Endodermal cell (in vitro differentiated cells): ENCODE measurements at regions not wholly inside any gene's neighbourhood (a gene's known extent, or its start where the extent isn't known, plus 50 kb on each side); places are given as distances from the start of the nearest gene placed in this dataset.

ENCODE experiments used
- DNase-seq: peaks from one replicate; pipeline ENCODE4 v3.0.0-alpha.2; 2017
- H3K27ac ChIP-seq: 2 replicates; pipeline ENCODE4 v1.5.1; 2013; ENCODE audit warnings: mild to moderate bottlenecking, low read depth, low read length, moderate library complexity
- H3K27me3 ChIP-seq: 2 replicates; pipeline ENCODE4 v1.6.1; 2013; ENCODE audit warnings: mild to moderate bottlenecking, low read length, moderate library complexity; ENCODE audit not compliant: insufficient read depth, control insufficient read depth, poor library complexity, severe bottlenecking
- H3K36me3 ChIP-seq: 2 replicates; pipeline ENCODE4 v1.7.0; 2013; ENCODE audit warnings: mild to moderate bottlenecking, low read length, moderate library complexity; ENCODE audit not compliant: control insufficient read depth, insufficient read depth
- H3K4me1 ChIP-seq: one replicate; pipeline ENCODE4 v1.7.0; 2013; ENCODE audit warnings: low read length; ENCODE audit not compliant: control insufficient read depth, insufficient read depth
- H3K4me3 ChIP-seq: 2 replicates; pipeline ENCODE4 v1.5.1; 2013; ENCODE audit warnings: mild to moderate bottlenecking, low read length, moderate library complexity
- H3K9ac ChIP-seq: 2 replicates; pipeline ENCODE4 v1.6.1; 2013; ENCODE audit warnings: mild to moderate bottlenecking, low read length, moderate library complexity; ENCODE audit not compliant: poor library complexity, severe bottlenecking; ENCODE audit errors: extremely low read depth
- H3K9me3 ChIP-seq: 2 replicates; pipeline ENCODE4 v1.6.1; 2013; ENCODE audit warnings: mild to moderate bottlenecking, low read length, moderate library complexity; ENCODE audit not compliant: control insufficient read depth
- H3K27ac Mint-ChIP-seq: 2 replicates; pipeline ENCODE4 v1.8.0; 2020; ENCODE audit warnings: mixed read lengths
- H3K27me3 Mint-ChIP-seq: 2 replicates; pipeline ENCODE4 v1.8.0; 2021; ENCODE audit warnings: mild to moderate bottlenecking, mixed read lengths; ENCODE audit not compliant: insufficient read depth
- H3K36me3 Mint-ChIP-seq: 2 replicates; pipeline ENCODE4 v1.8.0; 2020; ENCODE audit warnings: low read depth, mixed read lengths
- H3K4me1 Mint-ChIP-seq: 2 replicates; pipeline ENCODE4 v1.8.0; 2020; ENCODE audit warnings: mixed read lengths
- H3K4me3 Mint-ChIP-seq: 2 replicates; pipeline ENCODE4 v1.8.0; 2020; ENCODE audit warnings: mild to moderate bottlenecking, moderate library complexity, mixed read lengths
- H3K9me3 Mint-ChIP-seq: 2 replicates; pipeline ENCODE4 v1.8.0; 2020; ENCODE audit warnings: mild to moderate bottlenecking, mixed read lengths
- WGBS, 2 experiments: methylation state at CpG; one replicate each; pipeline versions ENCODE4 v1.1.5 to v1.1.7; 2013; ENCODE audit warnings: missing lambda C conversion rate in 2 of 2, mixed read lengths in 1 of 2; ENCODE audit not compliant: insufficient coverage in 1 of 2, insufficient read length in 1 of 2; 5-methylcytosine and 5-hydroxymethylcytosine counted together
- TF ChIP-seq, protein P1 (sequence below): fragments of 200-600 bp; sonication (generic); conservative IDR thresholded peaks from 2 replicates; pipeline ENCODE4 v1.5.0; 2021; ENCODE audit warnings: antibody characterized with exemption, mild to moderate bottlenecking

DNA sequence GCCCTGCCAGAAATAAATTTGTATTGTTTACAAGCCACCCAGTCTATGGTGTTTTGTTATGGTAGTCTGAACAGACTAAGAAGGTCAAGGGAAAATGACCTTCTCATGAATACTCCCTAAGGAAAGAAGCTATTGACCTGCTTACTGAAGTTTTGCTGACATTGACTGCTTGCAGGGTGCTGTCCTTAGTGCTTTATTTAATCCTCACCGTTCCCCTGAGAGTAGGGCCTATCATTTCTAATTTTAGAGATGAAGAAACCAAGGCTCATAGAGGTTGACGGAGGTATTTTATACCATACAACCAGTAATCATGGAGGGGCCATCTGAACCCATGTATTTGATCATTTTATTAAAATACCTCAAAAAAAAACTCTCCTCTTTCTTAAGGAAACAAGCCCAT lies 66.7 kb upstream of the INCENP start:
- no peak overlapping the region for H3K4me3 Mint-ChIP-seq
- 90 to 91% methylated on average over 2 of the region's 2 CpGs for WGBS, 2 experiments
- TF ChIP-seq, protein P1, sequence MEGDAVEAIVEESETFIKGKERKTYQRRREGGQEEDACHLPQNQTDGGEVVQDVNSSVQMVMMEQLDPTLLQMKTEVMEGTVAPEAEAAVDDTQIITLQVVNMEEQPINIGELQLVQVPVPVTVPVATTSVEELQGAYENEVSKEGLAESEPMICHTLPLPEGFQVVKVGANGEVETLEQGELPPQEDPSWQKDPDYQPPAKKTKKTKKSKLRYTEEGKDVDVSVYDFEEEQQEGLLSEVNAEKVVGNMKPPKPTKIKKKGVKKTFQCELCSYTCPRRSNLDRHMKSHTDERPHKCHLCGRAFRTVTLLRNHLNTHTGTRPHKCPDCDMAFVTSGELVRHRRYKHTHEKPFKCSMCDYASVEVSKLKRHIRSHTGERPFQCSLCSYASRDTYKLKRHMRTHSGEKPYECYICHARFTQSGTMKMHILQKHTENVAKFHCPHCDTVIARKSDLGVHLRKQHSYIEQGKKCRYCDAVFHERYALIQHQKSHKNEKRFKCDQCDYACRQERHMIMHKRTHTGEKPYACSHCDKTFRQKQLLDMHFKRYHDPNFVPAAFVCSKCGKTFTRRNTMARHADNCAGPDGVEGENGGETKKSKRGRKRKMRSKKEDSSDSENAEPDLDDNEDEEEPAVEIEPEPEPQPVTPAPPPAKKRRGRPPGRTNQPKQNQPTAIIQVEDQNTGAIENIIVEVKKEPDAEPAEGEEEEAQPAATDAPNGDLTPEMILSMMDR, result no peak
- Histone ChIP-seq H3K4me3 (no peak overlapping the region), H3K9me3 (peaks cover 36% of the 10 kb centered on the region), H3K36me3 (no peaks in the 10 kb centered on the region), H3K9ac (no peak overlapping the region), H3K27me3 (no peaks in the 10 kb centered on the region), H3K27ac (no peak overlapping the region), H3K4me1 (no peaks in the 10 kb centered on the region)
- no peak overlapping the region for H3K27ac Mint-ChIP-seq
- H3K9me3 Mint-ChIP-seq, result peaks cover 28% of the 10 kb centered on the region
- no peak for DNase-seq
- H3K36me3 Mint-ChIP-seq, result peaks cover 4% of the 10 kb centered on the region
- peaks cover 6% of the 10 kb centered on the region for H3K4me1 Mint-ChIP-seq
- H3K27me3 Mint-ChIP-seq, result no peaks in the 10 kb centered on the region

GRCh38 chr11:62055970-62056369 lies 67.8 kb upstream of the INCENP start:
- TF ChIP-seq, protein P1, result no peak
- WGBS, 2 experiments, result 42 to 60% methylated on average over 1 to 5 of the region's 5 CpGs
- peaks cover 36% of the 10 kb centered on the region for H3K9me3 ChIP-seq
- H3K4me3 Mint-ChIP-seq, result peak overlapping the region; percentile 1
- H3K9ac ChIP-seq, result no peak overlapping the region
- no peak overlapping the region for H3K27ac ChIP-seq
- no peaks in the 10 kb centered on the region for H3K4me1 ChIP-seq
- H3K27ac Mint-ChIP-seq, result peak overlapping the region; percentile 84
- H3K4me3 ChIP-seq, result peak overlapping the region; percentile 14
- H3K27me3 ChIP-seq, result no peaks in the 10 kb centered on the region
- no peaks in the 10 kb centered on the region for H3K36me3 ChIP-seq
- peaks cover 6% of the 10 kb centered on the region for H3K4me1 Mint-ChIP-seq
- H3K36me3 Mint-ChIP-seq, result peaks cover 4% of the 10 kb centered on the region
- H3K27me3 Mint-ChIP-seq, result no peaks in the 10 kb centered on the region
- DNase-seq, result peak; percentile 80
- peaks cover 28% of the 10 kb centered on the region for H3K9me3 Mint-ChIP-seq

DNA sequence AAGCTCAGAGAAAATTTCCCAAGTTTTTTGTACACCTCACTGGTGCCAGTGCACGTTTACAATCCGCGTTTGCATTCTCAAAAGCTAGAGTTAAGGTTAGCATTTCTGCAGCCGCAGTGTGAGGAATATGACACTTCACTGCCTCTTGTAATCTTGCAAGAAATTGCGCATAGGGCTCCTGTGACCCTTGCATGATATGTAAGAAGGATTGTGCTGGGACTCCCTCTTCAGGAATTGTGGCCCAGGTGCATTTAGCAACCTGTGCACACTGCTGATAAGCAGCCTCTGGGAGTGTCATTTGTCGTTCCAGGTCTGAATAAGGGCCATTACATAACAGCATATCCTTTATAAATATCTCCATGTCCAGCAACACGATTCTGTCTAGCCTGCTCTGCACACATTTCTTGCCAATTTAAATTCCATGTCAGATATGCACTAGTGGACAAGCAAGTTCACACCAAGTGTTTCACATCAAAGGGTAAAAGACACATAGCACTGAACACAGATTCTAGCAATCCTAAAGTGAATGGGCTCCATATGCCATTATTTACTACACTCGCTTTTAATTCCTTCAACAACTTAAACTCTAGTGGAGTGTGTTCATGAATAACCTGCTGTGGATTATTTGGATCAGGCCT lies 69.2 kb upstream of the INCENP start:
- 89 to 93% methylated on average over 7 to 8 of the region's 8 CpGs for WGBS, 2 experiments
- H3K36me3 Mint-ChIP-seq, result peaks cover 4% of the 10 kb centered on the region
- peak; percentile 63 for DNase-seq
- Histone ChIP-seq H3K4me1 (no peaks in the 10 kb centered on the region), H3K4me3 (peak overlapping the region; percentile 56), H3K27ac (no peak overlapping the region), H3K36me3 (no peaks in the 10 kb centered on the region), H3K27me3 (no peaks in the 10 kb centered on the region), H3K9ac (no peak overlapping the region), H3K9me3 (peaks cover 38% of the 10 kb centered on the region)
- TF ChIP-seq, protein P1, result peak; percentile 48
- peaks cover 6% of the 10 kb centered on the region for H3K4me1 Mint-ChIP-seq
- H3K4me3 Mint-ChIP-seq, result no peak overlapping the region
- H3K9me3 Mint-ChIP-seq, result peaks cover 33% of the 10 kb centered on the region
- no peak overlapping the region for H3K27ac Mint-ChIP-seq
- H3K27me3 Mint-ChIP-seq, result no peaks in the 10 kb centered on the region
